Colonic mucosa (tissue), 4 donors: ENCODE measurements at regions not wholly inside any gene's neighbourhood (a gene's known extent, or its start where the extent isn't known, plus 50 kb on each side); places are given as distances from the start of the nearest gene placed in this dataset.

Experiments used
- DNase-seq: peaks from one replicate; pipeline ENCODE4 v3.0.0-alpha.2; 2020
- H3K27ac ChIP-seq: fragments of 200-600 bp; one replicate; pipeline ENCODE4 v1.8.0; 2021
- H3K27me3 ChIP-seq: fragments of 200-600 bp; one replicate; pipeline ENCODE4 v1.8.0; 2021
- H3K36me3 ChIP-seq: fragments of 200-600 bp; one replicate; pipeline ENCODE4 v1.8.0; 2021
- H3K4me1 ChIP-seq: fragments of 200-600 bp; one replicate; pipeline ENCODE4 v1.8.0; 2021; ENCODE audit warnings: mild to moderate bottlenecking
- H3K4me3 ChIP-seq: fragments of 200-600 bp; one replicate; pipeline ENCODE4 v1.8.0; 2021
- H3K9ac ChIP-seq, 2 donors: one replicate each; pipeline ENCODE4 v1.7.0; 2013; ENCODE audit warnings: control low read depth in 2 of 2, low read depth in 2 of 2, low read length in 2 of 2
- H3K9me3 ChIP-seq: fragments of 200-600 bp; one replicate; pipeline ENCODE4 v1.8.0; 2021
- intact Hi-C: fragments of 100-400 bp; cut with DNase I; formaldehyde crosslinking; loops from one replicate; pipeline ENCODE4 v1.14.1; 2022
- TF ChIP-seq, protein P1 (sequence below): fragments of 200-600 bp; IDR thresholded peaks from one replicate; pipeline ENCODE4 v1.8.0; 2022; ENCODE audit warnings: antibody characterized with exemption, mild to moderate bottlenecking
- donor health status: healthy.
- donor health status: DM: no; HTN: no; CAD: no.
- donor health status: DM: no; HTN: no; CAD: no.

DNA sequence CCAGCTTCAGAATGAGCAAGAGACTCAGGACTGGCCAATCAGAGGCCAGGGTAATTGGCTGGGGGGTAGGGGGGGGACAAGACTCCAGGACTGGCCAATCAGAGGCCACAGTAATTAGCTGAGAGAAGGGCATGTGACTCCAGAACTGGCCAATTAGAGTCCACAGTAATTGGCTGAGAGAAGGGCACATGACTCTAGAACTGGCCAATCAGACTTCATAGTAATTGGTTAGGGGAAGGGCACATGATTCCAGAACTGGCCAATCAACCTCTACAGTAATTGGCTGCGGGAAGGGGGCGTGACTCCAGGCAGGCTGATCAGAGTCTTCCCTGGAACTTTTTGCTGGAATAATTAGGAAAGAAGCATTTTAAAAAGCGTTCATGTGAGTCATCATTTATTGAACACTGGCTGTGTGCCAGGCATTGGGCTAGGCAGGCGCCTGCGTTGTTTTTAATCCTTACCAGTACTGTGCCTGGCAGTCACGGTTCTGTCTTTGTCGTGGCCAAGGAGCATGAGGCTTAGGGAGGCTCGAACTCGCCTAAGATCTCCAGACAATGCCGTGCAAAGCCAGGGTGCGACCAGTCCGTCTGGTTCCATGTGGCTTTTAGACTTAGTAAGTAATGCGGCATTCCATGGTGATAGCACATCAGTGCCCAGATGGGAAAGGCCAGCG, 508.1 kb downstream of the TBC1D22A start:
- intact Hi-C loops: no loop called here
- no peak overlapping the region for H3K27ac ChIP-seq
- H3K9ac ChIP-seq: no peak overlapping the region
- H3K27me3 ChIP-seq: no peaks in the 10 kb centered on the region
- TF ChIP-seq, protein P1, sequence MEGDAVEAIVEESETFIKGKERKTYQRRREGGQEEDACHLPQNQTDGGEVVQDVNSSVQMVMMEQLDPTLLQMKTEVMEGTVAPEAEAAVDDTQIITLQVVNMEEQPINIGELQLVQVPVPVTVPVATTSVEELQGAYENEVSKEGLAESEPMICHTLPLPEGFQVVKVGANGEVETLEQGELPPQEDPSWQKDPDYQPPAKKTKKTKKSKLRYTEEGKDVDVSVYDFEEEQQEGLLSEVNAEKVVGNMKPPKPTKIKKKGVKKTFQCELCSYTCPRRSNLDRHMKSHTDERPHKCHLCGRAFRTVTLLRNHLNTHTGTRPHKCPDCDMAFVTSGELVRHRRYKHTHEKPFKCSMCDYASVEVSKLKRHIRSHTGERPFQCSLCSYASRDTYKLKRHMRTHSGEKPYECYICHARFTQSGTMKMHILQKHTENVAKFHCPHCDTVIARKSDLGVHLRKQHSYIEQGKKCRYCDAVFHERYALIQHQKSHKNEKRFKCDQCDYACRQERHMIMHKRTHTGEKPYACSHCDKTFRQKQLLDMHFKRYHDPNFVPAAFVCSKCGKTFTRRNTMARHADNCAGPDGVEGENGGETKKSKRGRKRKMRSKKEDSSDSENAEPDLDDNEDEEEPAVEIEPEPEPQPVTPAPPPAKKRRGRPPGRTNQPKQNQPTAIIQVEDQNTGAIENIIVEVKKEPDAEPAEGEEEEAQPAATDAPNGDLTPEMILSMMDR: no peak
- no peak overlapping the region for H3K4me3 ChIP-seq
- no peaks in the 10 kb centered on the region for H3K4me1 ChIP-seq
- DNase-seq: no peak
- no peaks in the 10 kb centered on the region for H3K36me3 ChIP-seq
- no peaks in the 10 kb centered on the region for H3K9me3 ChIP-seq

DNA sequence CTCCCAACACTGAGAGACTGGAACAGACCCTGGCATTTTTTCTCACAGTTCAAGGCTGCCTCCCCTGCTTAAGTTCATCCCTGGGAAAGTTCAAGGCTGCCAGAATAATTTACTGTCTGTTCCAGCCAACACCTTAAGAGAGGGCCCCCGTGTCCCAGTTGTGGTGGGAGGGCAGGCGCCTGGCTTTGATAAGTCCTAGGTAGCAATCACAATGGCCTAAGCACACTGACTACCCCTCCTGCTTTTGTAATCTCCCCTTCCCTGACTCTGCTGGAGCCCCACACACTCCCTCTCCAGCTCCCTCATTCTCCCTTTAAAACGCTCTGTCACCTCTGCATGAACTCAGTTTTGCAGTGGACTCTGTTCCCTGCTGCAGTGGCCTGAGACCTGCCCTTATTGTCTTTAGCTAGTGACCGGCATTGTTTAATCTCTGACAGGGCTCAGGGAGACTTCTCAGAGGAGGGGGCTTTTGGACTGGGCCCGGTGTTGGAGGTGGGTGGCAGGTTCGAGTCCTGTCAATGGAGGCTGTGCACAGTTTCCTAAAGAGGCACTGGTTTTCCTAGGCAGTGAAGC, 507.2 kb downstream of the TBC1D22A start:
- Histone ChIP-seq H3K9me3 (no peaks in the 10 kb centered on the region), H3K4me3 (no peak overlapping the region), H3K9ac (no peak overlapping the region), H3K36me3 (no peaks in the 10 kb centered on the region), H3K27ac (no peak overlapping the region), H3K27me3 (no peaks in the 10 kb centered on the region), H3K4me1 (no peaks in the 10 kb centered on the region)
- DNase-seq: no peak
- TF ChIP-seq, protein P1: no peak
- intact Hi-C loops: no loop called here

DNA sequence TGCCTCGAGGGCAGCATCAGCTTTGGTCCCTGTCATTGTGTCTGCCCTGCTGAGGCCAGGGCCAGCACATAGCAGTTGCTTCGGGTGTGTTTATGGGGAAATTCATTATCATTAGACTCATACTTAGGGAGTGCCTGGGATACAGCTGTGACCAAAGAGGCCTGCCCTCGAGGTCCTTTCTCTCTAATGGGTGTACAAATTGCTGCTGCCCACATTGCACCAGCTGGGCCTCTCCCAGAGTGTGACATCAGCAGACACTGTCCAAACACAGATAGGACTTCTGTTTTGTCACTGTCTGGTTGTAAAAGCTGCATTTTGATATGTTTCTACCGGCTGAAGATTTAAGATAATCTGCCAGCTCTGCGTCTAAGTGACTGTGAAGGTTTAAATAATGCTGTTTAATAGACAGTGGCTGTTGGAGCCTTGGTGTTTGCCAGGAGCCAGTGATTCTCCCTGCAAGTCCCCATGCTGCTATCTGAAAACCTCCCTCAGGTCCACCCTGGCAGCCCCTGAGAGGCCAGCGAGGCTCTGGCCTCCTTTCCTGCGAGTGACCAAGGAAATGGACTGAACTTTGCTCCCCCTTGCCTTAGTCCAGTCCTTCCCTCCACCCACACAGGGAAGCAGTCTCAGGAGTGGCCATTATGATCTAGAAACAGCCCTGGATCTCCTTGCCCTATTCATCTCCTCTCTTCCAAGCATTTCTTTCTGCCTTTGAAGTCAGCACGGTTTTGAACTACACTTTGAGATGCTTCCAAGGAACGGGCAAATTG, 505.2 kb downstream of the TBC1D22A start:
- DNase-seq: no peak
- Histone ChIP-seq H3K9me3 (no peaks in the 10 kb centered on the region), H3K9ac (no peak overlapping the region), H3K4me1 (no peaks in the 10 kb centered on the region), H3K36me3 (no peaks in the 10 kb centered on the region), H3K27ac (no peak overlapping the region), H3K27me3 (no peaks in the 10 kb centered on the region), H3K4me3 (no peak overlapping the region)
- TF ChIP-seq, protein P1: no peak
- intact Hi-C loops: no loop called here

DNA sequence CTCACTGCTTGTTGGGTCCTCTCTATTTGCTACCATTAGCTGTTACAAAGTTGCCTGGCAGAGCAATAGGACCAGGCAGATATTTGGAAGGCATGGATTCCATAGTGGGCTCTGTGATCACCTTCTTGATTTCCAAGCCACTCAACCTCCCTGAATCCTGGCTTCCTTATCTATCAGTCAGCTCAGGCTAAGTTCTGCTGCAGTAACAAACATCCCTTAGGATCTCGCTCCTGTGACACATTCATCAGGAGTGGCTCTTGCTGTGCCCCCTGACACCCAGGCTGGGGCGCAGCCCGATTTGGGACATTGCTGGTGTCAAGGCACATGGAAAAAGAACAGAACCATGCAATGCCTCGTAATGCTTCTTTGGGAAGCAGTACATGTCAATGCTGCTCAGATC, 503.9 kb downstream of the TBC1D22A start:
- Histone ChIP-seq H3K9me3 (no peaks in the 10 kb centered on the region), H3K27me3 (no peaks in the 10 kb centered on the region), H3K4me3 (no peak overlapping the region), H3K36me3 (no peaks in the 10 kb centered on the region), H3K9ac (no peak overlapping the region), H3K4me1 (no peaks in the 10 kb centered on the region), H3K27ac (no peak overlapping the region)
- TF ChIP-seq, protein P1: no peak
- intact Hi-C loops: no loop called here
- DNase-seq: no peak

DNA sequence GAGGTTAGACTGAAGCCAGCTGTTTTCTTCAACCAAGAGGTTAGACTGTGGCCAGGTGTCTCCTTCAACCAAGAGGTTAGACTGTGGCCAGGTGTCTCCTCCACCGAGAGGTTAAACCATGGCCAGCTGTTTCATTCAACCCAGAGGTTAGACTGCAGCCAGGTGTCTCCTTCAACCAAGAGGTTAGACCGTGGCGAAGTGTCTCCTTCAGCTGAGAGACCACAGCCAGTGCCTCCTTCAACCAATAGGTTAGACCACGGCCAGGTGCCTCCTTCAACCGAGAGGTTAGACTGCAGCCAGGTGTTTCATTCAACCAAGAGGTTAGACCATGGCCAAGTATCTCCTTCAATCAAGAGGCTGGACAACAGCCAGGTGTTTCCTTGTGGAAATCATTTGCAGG, 498.1 kb downstream of the TBC1D22A start:
- Histone ChIP-seq H3K9me3 (no peaks in the 10 kb centered on the region), H3K4me3 (no peak overlapping the region), H3K9ac (no peak overlapping the region), H3K27ac (no peak overlapping the region), H3K27me3 (no peaks in the 10 kb centered on the region), H3K4me1 (no peaks in the 10 kb centered on the region), H3K36me3 (no peaks in the 10 kb centered on the region)
- intact Hi-C loops: no loop called here
- TF ChIP-seq, protein P1: no peak
- no peak for DNase-seq
